ENCODE measurements at regions not wholly inside any gene's neighbourhood (a gene's known extent, or its start where the extent isn't known, plus 50 kb on each side); places are given as distances from the start of the nearest gene placed in this dataset.

GRCh38 chr12:68468036-68468435 lies 135.9 kb upstream of the MDM1 start:
- ChIA-PET CTCF (no interaction called here), POLR2A (no interaction called here)
- Histone ChIP-seq H3K27me3 (ENCODE audit: control insufficient read depth, insufficient read depth, low read length) (no peaks in the 10 kb centered on the region), H3K4me3 (ENCODE audit: low read depth, low read length) (no peak overlapping the region), H3K36me3 (ENCODE audit: control insufficient read depth, insufficient read depth, low read length) (no peaks in the 10 kb centered on the region)
- no peak for TF ChIP-seq CTCF (IDR thresholded peaks at IDR 0.05; ENCODE audit: insufficient read depth, low read depth, low read length)
- no peak for DNase-seq (ENCODE audit: low read depth)

- H3K36me3 ChIP-seq (ENCODE audit: control insufficient read depth, insufficient read depth, low read length) = no peaks in the 10 kb centered on the region
- DNase-seq (ENCODE audit: low read depth) = no peak
- CTCF ChIA-PET = no interaction called here
- no peaks in the 10 kb centered on the region for H3K27me3 ChIP-seq (ENCODE audit: control insufficient read depth, insufficient read depth, low read length)
- POLR2A ChIA-PET = no interaction called here
- TF ChIP-seq CTCF (IDR thresholded peaks at IDR 0.05; ENCODE audit: insufficient read depth, low read depth, low read length) = no peak
- no peak overlapping the region for H3K4me3 ChIP-seq (ENCODE audit: low read depth, low read length)
Observed at GRCh38 chr12:68469113-68469512, 137.0 kb upstream of the MDM1 start.

GRCh38 chr12:68470664-68471328 lies 138.6 kb upstream of the MDM1 start:
- no peak for TF ChIP-seq CTCF (IDR thresholded peaks at IDR 0.05; ENCODE audit: insufficient read depth, low read depth, low read length)
- DNase-seq (ENCODE audit: low read depth) = no peak
- no peak overlapping the region for H3K4me3 ChIP-seq (ENCODE audit: low read depth, low read length)
- POLR2A ChIA-PET = no interaction called here
- CTCF ChIA-PET = no interaction called here
- no peaks in the 10 kb centered on the region for H3K36me3 ChIP-seq (ENCODE audit: control insufficient read depth, insufficient read depth, low read length)
- H3K27me3 ChIP-seq (ENCODE audit: control insufficient read depth, insufficient read depth, low read length) = no peaks in the 10 kb centered on the region

- DNase-seq (ENCODE audit: low read depth) = no peak
- Histone ChIP-seq H3K36me3 (ENCODE audit: control insufficient read depth, insufficient read depth, low read length) (no peaks in the 10 kb centered on the region), H3K4me3 (ENCODE audit: low read depth, low read length) (no peak overlapping the region), H3K27me3 (ENCODE audit: control insufficient read depth, insufficient read depth, low read length) (no peaks in the 10 kb centered on the region)
- no peak for TF ChIP-seq CTCF (IDR thresholded peaks at IDR 0.05; ENCODE audit: insufficient read depth, low read depth, low read length)
- POLR2A ChIA-PET = no interaction called here
- CTCF ChIA-PET = interaction anchor here (0.5 to 1.4 kb wide), 3 partner anchors 12 to 165 kb away, joined by 3 to 5 read pairs (median 3); no protein-coding TSS in a partner anchor
Observed at GRCh38 chr12:68474467-68475204, 136.1 kb upstream of the RAP1B start.

- ChIA-PET POLR2A (no interaction called here), CTCF (interaction anchor here (0.7 kb wide), 1 partner anchor 25 kb away, joined by 3 read pairs; no protein-coding TSS in a partner anchor)
- Histone ChIP-seq H3K36me3 (ENCODE audit: control insufficient read depth, insufficient read depth, low read length) (no peaks in the 10 kb centered on the region), H3K4me3 (ENCODE audit: low read depth, low read length) (no peak overlapping the region), H3K27me3 (ENCODE audit: control insufficient read depth, insufficient read depth, low read length) (no peaks in the 10 kb centered on the region)
- no peak for TF ChIP-seq CTCF (IDR thresholded peaks at IDR 0.05; ENCODE audit: insufficient read depth, low read depth, low read length)
- DNase-seq (ENCODE audit: low read depth) = no peak
Observed at GRCh38 chr12:68476794-68477193, 133.9 kb upstream of the RAP1B start.
